BLaER1 (cell line): ENCODE measurements at regions not wholly inside any gene's neighbourhood (a gene's known extent, or its start where the extent isn't known, plus 50 kb on each side); places are given as distances from the start of the nearest gene placed in this dataset.

Experiments used
- H3K27ac ChIP-seq: shearing (Covaris generic); formaldehyde crosslinking; 2 replicates; pipeline ENCODE4 v1.8.1; 2022
- H3K27me3 ChIP-seq: shearing (Covaris generic); formaldehyde crosslinking; 2 replicates; pipeline ENCODE4 v1.8.1; 2022
- H3K36me3 ChIP-seq: shearing (Covaris generic); formaldehyde crosslinking; 2 replicates; pipeline ENCODE4 v1.8.1; 2022
- H3K4me1 ChIP-seq: shearing (Covaris generic); formaldehyde crosslinking; 2 replicates; pipeline ENCODE4 v1.8.1; 2022
- H3K4me2 ChIP-seq: shearing (Covaris generic); formaldehyde crosslinking; 2 replicates; pipeline ENCODE4 v1.8.1; 2022
- H3K4me3 ChIP-seq: shearing (Covaris generic); formaldehyde crosslinking; 2 replicates; pipeline ENCODE4 v1.8.1; 2022
- H3K9ac ChIP-seq: shearing (Covaris generic); formaldehyde crosslinking; 2 replicates; pipeline ENCODE4 v1.8.1; 2022
- H3K9me3 ChIP-seq: shearing (Covaris generic); formaldehyde crosslinking; 2 replicates; pipeline ENCODE4 v1.8.1; 2022
- H4K20me1 ChIP-seq: shearing (Covaris generic); formaldehyde crosslinking; 2 replicates; pipeline ENCODE4 v1.8.1; 2022
- Cebpa-rat ChIP-seq: shearing (Covaris generic); IDR thresholded peaks from 2 replicates; pipeline ENCODE4 v1.8.1; 2022

DNA sequence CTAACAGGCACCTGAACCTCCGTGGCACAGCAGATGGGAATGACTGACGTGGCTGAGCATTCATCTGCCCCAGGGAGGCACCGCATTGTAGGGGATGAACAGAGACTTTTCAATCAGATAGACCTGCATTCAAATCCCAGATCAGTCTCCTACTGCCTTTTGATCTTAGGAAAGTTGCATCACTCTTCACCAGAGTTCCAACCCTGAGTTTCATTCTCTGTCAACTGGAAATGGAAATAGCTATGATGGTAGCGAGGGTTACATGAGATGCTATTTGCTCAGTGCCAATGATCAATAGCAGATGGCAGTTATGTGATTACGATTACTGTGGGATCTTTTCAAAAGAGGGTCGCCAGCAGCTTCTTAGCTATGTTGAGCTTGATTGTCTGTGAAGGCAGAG lies 189.3 kb upstream of the RFC3 start:
- Histone ChIP-seq H3K27me3 (no peaks in the 10 kb centered on the region), H3K9me3 (no peaks in the 10 kb centered on the region), H3K4me2 (no peak overlapping the region), H3K4me1 (peaks cover 11% of the 10 kb centered on the region), H3K27ac (no peak overlapping the region), H3K4me3 (no peak overlapping the region), H4K20me1 (no peaks in the 10 kb centered on the region), H3K9ac (no peak overlapping the region), H3K36me3 (no peaks in the 10 kb centered on the region)
- no peak for TF ChIP-seq Cebpa-rat

DNA sequence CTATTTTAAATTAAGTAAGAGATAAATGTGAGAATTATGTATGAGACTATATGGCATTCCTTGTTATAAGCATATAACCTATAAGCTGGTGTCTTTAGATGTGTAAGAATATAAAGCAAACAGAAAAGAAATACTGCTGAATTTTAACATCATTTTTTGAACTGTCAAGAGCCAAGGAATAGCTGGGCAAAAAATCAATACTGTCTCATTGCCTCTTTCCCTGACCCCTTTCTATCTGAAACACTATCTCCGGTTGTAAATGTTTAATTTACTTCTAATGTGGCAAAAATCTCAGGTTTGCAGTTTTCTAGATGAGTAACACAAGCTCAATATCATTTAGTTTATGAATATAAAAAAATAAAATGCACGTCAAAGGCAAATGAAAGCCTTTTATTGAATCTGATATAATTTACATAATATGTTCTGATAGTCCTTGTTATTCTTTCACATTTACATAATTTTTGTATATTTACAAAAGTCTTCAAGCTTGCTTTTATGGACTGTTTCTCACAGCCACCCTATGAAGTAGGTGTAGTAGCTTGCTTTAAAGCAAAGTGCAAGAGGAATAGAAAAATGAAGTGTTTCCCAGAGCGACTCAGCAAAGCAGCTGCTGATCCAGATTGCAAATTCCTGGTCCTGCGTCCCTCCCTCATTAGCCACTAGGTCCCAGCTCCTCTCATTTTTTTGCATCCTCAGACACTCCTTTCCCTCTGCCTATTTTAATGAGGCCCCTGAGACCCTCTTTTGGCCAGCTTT lies 188.2 kb upstream of the RFC3 start:
- Histone ChIP-seq H3K9ac (no peak overlapping the region), H3K4me1 (peaks cover 3% of the 10 kb centered on the region), H3K9me3 (no peaks in the 10 kb centered on the region), H3K27ac (no peak overlapping the region), H3K36me3 (no peaks in the 10 kb centered on the region), H3K27me3 (no peaks in the 10 kb centered on the region), H3K4me2 (no peak overlapping the region), H4K20me1 (no peaks in the 10 kb centered on the region), H3K4me3 (no peak overlapping the region)
- no peak for TF ChIP-seq Cebpa-rat

DNA sequence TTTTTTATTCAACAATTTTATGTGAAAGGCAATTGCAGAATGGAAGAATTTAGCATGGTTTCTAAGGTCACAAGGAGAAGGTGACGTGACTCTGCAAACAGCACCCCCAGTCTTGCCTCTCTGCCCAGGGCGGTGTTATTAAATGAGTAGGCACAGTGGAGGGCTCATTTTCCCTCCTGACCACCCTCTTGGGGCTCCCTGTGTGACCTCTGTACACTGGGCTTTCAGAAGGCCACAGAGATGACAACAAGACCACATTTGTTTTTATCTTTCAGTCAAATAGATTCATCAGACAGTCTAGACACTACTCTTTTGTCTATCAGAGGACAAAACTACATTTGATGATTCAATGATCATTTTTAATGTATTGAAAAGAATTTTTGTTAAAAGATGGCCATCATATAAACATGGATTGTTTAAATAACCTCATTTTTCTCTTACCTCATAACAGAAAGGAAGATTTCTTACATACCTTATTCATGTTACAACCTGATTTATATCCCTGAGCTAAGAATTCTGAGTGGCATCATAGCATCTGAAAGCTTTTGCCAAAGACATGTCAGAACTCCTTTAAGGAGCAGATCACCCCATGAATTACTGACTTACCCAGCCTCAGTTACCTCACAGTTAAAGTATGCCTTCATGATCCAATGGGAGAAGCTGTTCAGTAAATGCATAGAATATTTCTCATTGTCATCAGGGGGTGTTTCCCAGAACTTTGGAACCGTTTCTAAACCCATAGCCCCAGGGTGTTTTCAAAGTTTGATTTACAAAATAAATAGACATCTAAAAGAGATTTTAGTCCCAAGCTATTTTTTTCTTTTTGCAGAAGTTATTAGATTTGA lies 184.0 kb upstream of the RFC3 start:
- Histone ChIP-seq H3K27ac (no peak overlapping the region), H3K4me2 (no peak overlapping the region), H3K27me3 (no peaks in the 10 kb centered on the region), H3K4me1 (no peaks in the 10 kb centered on the region), H4K20me1 (no peaks in the 10 kb centered on the region), H3K9me3 (no peaks in the 10 kb centered on the region), H3K4me3 (no peak overlapping the region), H3K36me3 (no peaks in the 10 kb centered on the region), H3K9ac (no peak overlapping the region)
- TF ChIP-seq Cebpa-rat, result no peak

DNA sequence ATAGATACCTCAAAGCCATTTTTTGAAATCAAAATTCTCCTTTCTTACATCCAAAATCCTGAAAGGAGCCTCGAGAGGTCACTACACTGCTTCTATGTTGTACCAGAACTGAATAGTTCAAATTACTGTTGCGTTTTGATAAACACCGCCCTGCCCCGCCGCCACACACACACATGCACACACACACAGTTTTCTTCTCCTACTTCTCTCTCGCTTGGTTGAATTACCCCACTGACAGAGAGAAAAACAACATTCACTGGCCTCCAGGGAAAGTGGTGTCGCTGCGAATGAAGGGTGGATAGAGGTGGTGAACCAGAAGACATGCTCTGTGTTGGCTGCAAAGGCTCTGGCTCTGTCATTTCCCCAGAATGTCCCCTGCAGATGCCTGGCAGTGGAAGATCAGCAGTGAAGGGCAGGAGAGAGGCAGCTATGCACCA lies 183.4 kb upstream of the RFC3 start:
- Histone ChIP-seq H3K36me3 (no peaks in the 10 kb centered on the region), H4K20me1 (no peaks in the 10 kb centered on the region), H3K27me3 (no peaks in the 10 kb centered on the region), H3K9me3 (no peaks in the 10 kb centered on the region), H3K27ac (no peak overlapping the region), H3K4me2 (no peak overlapping the region), H3K4me1 (no peaks in the 10 kb centered on the region), H3K4me3 (no peak overlapping the region), H3K9ac (no peak overlapping the region)
- TF ChIP-seq Cebpa-rat, result no peak

DNA sequence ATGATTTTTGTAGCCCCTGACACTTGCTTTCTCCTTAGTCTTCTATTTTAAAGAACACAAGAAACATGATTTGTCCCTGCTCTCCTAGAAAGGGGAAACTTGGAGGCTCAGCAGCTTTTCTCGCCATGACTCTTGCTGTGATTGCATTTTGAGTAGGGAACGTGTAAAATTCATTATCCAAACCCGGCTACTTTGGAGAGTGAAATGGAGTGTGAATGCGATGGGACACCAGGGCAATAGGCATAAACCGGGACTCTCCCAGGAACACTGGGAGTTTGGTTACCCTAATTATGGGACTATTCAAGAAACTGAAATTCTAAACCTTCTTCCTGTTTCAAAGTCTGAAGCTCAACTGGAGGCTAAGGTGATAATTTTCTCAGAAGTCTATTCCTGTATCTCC lies 181.7 kb upstream of the RFC3 start:
- Histone ChIP-seq H3K27ac (no peak overlapping the region), H3K4me1 (no peaks in the 10 kb centered on the region), H3K4me3 (no peak overlapping the region), H3K27me3 (no peaks in the 10 kb centered on the region), H4K20me1 (no peaks in the 10 kb centered on the region), H3K36me3 (no peaks in the 10 kb centered on the region), H3K9ac (no peak overlapping the region), H3K4me2 (no peak overlapping the region), H3K9me3 (no peaks in the 10 kb centered on the region)
- TF ChIP-seq Cebpa-rat, result no peak

DNA sequence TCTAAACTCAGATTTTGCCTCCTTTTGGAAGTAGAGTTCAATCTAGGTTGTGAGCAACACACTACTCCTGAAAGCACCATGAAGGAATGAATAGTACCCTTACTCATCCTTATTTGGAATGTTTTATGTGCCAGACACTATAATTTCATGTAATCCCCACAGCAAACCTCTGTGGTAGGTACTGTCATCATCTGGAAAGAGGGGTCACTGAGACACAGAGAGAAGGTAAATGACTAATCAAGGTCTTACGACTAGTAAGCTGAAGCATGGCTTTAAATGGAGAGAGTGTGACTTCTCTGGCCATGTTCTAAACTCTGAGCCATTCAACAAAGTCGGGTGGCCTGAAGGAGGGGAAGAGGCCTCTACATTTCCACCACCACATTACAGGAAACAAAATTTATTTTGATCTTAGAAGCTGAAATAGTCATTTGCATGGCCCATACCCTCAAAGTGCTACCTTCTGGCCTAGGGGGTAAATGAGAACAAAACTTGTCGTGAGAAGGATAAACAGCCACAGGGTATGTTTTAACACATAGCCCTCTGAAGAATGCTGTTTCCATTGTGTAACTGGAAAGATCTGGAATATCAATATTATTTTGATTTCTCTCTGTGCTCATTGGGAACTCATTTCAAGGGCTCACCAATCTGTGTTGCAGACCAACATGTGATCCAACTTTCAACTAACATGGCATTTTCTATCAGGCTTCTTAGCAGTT lies 180.8 kb upstream of the RFC3 start:
- Histone ChIP-seq H3K4me2 (no peak overlapping the region), H3K27ac (no peak overlapping the region), H3K4me1 (no peaks in the 10 kb centered on the region), H3K9me3 (no peaks in the 10 kb centered on the region), H3K36me3 (no peaks in the 10 kb centered on the region), H3K4me3 (no peak overlapping the region), H3K27me3 (no peaks in the 10 kb centered on the region), H3K9ac (no peak overlapping the region), H4K20me1 (no peaks in the 10 kb centered on the region)
- no peak for TF ChIP-seq Cebpa-rat

DNA sequence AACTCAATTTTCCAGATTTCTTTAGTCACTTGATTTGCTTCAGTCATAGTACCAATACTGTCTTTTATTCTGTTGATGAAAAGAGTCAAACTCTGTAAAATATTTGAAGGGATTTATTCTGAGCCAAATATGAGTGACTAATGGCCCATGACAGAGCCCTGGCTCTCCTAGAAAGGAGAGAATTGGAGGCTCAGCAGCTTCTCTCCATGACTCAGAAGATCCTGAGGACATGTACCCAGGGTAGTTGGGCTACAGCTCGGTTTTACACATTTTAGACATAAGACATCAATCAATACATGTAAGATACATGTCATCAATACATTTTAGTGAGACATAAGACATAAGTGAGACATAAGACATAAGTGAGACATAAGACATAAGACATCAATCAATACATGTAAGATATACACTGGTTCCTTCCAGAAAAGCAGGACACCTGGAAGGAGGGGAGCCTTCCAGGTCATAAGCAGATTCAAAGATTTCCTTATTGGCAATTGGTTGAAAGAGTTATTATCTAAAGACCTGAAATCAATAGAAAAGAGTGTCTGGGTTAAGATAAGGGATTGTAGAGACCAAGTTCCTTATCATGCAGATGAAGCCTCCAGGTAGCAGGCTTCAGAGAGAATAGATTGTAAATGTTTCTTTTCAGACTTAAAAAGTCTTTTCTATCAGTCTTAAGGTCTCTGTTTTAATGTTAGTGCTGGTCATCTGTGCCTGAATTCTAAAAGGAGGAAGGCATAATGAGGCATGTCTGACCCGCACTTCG lies 179.8 kb upstream of the RFC3 start:
- no peaks in the 10 kb centered on the region for H3K27me3 ChIP-seq
- H3K4me2 ChIP-seq, result no peak overlapping the region
- no peaks in the 10 kb centered on the region for H3K9me3 ChIP-seq
- no peak overlapping the region for H3K4me3 ChIP-seq
- no peaks in the 10 kb centered on the region for H3K36me3 ChIP-seq
- H3K4me1 ChIP-seq, result no peaks in the 10 kb centered on the region
- H4K20me1 ChIP-seq, result no peaks in the 10 kb centered on the region
- no peak overlapping the region for H3K9ac ChIP-seq
- no peak overlapping the region for H3K27ac ChIP-seq
- no peak for TF ChIP-seq Cebpa-rat

DNA sequence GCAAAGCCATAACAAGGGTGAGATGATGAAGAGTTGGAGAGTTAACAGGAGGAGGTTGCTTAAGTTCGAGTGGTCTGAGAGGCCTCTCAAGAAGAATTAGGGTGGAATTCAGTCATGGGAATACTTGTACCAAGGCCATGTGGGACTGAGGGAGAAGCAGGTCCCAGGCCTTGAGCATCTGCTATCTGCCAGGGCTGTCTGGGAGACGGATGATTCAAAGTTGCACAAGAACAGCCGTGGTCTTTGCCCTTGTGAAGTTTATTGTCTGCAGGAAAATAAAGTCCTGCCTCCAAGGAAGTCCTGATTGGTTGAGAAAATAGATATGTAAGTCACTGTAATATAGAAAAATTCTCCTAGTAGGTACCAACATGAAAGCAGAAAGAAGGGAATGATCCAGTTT lies 178.8 kb upstream of the RFC3 start:
- Histone ChIP-seq H3K9me3 (no peaks in the 10 kb centered on the region), H3K9ac (no peak overlapping the region), H3K27ac (no peak overlapping the region), H3K27me3 (no peaks in the 10 kb centered on the region), H3K36me3 (no peaks in the 10 kb centered on the region), H4K20me1 (no peaks in the 10 kb centered on the region), H3K4me1 (peaks cover 2% of the 10 kb centered on the region; the same call in 1 of the 2 replicates), H3K4me3 (no peak overlapping the region), H3K4me2 (no peak overlapping the region)
- no peak for TF ChIP-seq Cebpa-rat

DNA sequence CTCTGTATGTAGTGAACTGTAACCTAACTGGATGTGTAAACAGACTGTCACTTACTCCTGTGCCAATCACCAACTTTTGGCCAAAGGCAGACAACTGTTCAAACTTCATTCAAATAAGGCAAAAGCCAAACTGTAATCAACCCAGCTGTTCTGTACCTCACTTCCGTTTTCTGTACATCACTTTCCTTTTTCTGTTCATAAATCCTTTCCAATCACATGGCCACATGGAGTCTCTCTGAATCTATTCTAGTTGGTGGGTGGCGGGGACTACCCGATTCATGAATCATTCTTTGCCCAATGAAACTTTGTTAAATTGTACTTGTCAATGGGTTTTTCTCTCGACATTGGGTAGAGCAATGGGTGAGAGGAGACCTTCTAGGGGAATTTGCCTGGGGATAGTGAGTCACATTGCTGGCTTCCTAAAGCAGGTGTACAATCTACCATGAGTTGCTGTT lies 178.3 kb upstream of the RFC3 start:
- TF ChIP-seq Cebpa-rat, result no peak
- no peaks in the 10 kb centered on the region for H4K20me1 ChIP-seq
- peaks cover 6% of the 10 kb centered on the region; the same call in 1 of the 2 replicates for H3K4me1 ChIP-seq
- no peaks in the 10 kb centered on the region for H3K27me3 ChIP-seq
- H3K4me2 ChIP-seq, result no peak overlapping the region
- H3K36me3 ChIP-seq, result no peaks in the 10 kb centered on the region
- no peak overlapping the region for H3K9ac ChIP-seq
- no peaks in the 10 kb centered on the region for H3K9me3 ChIP-seq
- H3K27ac ChIP-seq, result no peak overlapping the region
- no peak overlapping the region for H3K4me3 ChIP-seq
